ENCODE measurements at regions not wholly inside any gene's neighbourhood (a gene's known extent, or its start where the extent isn't known, plus 50 kb on each side); places are given as distances from the start of the nearest gene placed in this dataset.

GRCh38 chr14:71301611-71302010, 394.4 kb downstream of the PCNX1 start:
- 80 to 91% methylated on average over 1 to 2 of the region's 2 CpGs for WGBS, 2 donors (ENCODE audit: low coverage in 1 of 2)

GRCh38 chr14:71304690-71305089, 397.4 kb downstream of the PCNX1 start:
- Histone ChIP-seq H3K4me1 (no peaks in the 10 kb centered on the region), H3K27ac (no peak overlapping the region), H3K4me3 (no peak overlapping the region), H3K9me3 (peaks cover 0 to 3% of the 10 kb centered on the region in 2 donors), H3K36me3 (no peaks in the 10 kb centered on the region), H3K27me3 (no peaks in the 10 kb centered on the region)
- WGBS, 2 donors (ENCODE audit: low coverage in 1 of 2) = 90 to 91% methylated on average over 6 of the region's 6 CpGs
- TF ChIP-seq POLR2AphosphoS5 (IDR thresholded peaks at IDR 0.05) (no peak), EP300 (IDR thresholded peaks at IDR 0.05; ENCODE audit: low read depth) (no peak), CTCF (IDR thresholded peaks at IDR 0.05) (no peak), POLR2A (IDR thresholded peaks at IDR 0.05) (no peak)
- in situ Hi-C loops (cut with MboI; ENCODE audit: low pct_ligation_motif_present in 1 of 4, low pct_unique_long_range_greater_than_20kb in 1 of 4, low sequenced_read_pairs in 3 of 4) = loop anchor here in 2 of 4 donors (25.0 kb wide), 2 partner anchors 167 to 433 kb away; no protein-coding TSS in a partner anchor
- intact Hi-C loops (cut with DNase I; ENCODE audit: low total_unique reads) = no loop called here
- no peak for DNase-seq

More at GRCh38 chr14:71301611-71302010, 394.4 kb downstream of the PCNX1 start:
- H3K4me3 ChIP-seq = no peak overlapping the region
- no peak for DNase-seq
- in situ Hi-C loops (cut with MboI; ENCODE audit: low pct_ligation_motif_present in 1 of 4, low pct_unique_long_range_greater_than_20kb in 1 of 4, low sequenced_read_pairs in 3 of 4) (loop anchor here in 2 of 4 donors (25.0 kb wide), 2 partner anchors 164 to 436 kb away; no protein-coding TSS in a partner anchor), intact Hi-C loops (cut with DNase I; ENCODE audit: low total_unique reads) (no loop called here)
- H3K9me3 ChIP-seq = peaks cover 0 to 3% of the 10 kb centered on the region in 2 donors
- no peaks in the 10 kb centered on the region for H3K4me1 ChIP-seq
- no peak overlapping the region for H3K27ac ChIP-seq
- no peaks in the 10 kb centered on the region for H3K27me3 ChIP-seq
- no peaks in the 10 kb centered on the region for H3K36me3 ChIP-seq
- TF ChIP-seq EP300 (IDR thresholded peaks at IDR 0.05; ENCODE audit: low read depth) (no peak), POLR2A (IDR thresholded peaks at IDR 0.05) (no peak)

GRCh38 chr14:71308671-71309070, 401.4 kb downstream of the PCNX1 start:
- WGBS, 2 donors (ENCODE audit: low coverage in 1 of 2) = 94 to 100% methylated on average over 1 of the region's 1 CpG
- peaks cover 0 to 3% of the 10 kb centered on the region in 2 donors for H3K9me3 ChIP-seq
- in situ Hi-C loops (cut with MboI; ENCODE audit: low pct_ligation_motif_present in 1 of 4, low pct_unique_long_range_greater_than_20kb in 1 of 4, low sequenced_read_pairs in 3 of 4) (loop anchor here in 2 of 4 donors (25.0 kb wide), 2 partner anchors 171 to 429 kb away; no protein-coding TSS in a partner anchor), intact Hi-C loops (cut with DNase I; ENCODE audit: low total_unique reads) (no loop called here)
- no peaks in the 10 kb centered on the region for H3K36me3 ChIP-seq
- H3K27me3 ChIP-seq = no peaks in the 10 kb centered on the region
- TF ChIP-seq POLR2A (IDR thresholded peaks at IDR 0.05) (no peak), EP300 (IDR thresholded peaks at IDR 0.05; ENCODE audit: low read depth) (no peak), POLR2AphosphoS5 (IDR thresholded peaks at IDR 0.05) (no peak)
- H3K4me1 ChIP-seq = no peaks in the 10 kb centered on the region
- no peak overlapping the region for H3K4me3 ChIP-seq
- no peak overlapping the region for H3K27ac ChIP-seq
- no peak for DNase-seq

- WGBS, 2 donors (ENCODE audit: low coverage in 1 of 2) = 80 to 92% methylated on average over 1 to 2 of the region's 2 CpGs
- no peak overlapping the region for H3K4me3 ChIP-seq
- no peaks in the 10 kb centered on the region for H3K4me1 ChIP-seq
- peaks cover 0 to 3% of the 10 kb centered on the region in 2 donors for H3K9me3 ChIP-seq
- intact Hi-C loops (cut with DNase I; ENCODE audit: low total_unique reads) (no loop called here), in situ Hi-C loops (cut with MboI; ENCODE audit: low pct_ligation_motif_present in 1 of 4, low pct_unique_long_range_greater_than_20kb in 1 of 4, low sequenced_read_pairs in 3 of 4) (loop anchor here in 2 of 4 donors (25.0 kb wide), 2 partner anchors 172 to 428 kb away; no protein-coding TSS in a partner anchor)
- H3K27me3 ChIP-seq = no peaks in the 10 kb centered on the region
- no peaks in the 10 kb centered on the region for H3K36me3 ChIP-seq
- H3K27ac ChIP-seq = no peak overlapping the region
- TF ChIP-seq POLR2AphosphoS5 (IDR thresholded peaks at IDR 0.05) (no peak), CTCF (IDR thresholded peaks at IDR 0.05) (peak in 2 of 5 experiments; percentile 3 to 9)
- no peak for DNase-seq
Measured at GRCh38 chr14:71309756-71310155, 402.5 kb downstream of the PCNX1 start.

GRCh38 chr14:71311061-71311460, 403.8 kb downstream of the PCNX1 start:
- DNase-seq = no peak
- in situ Hi-C loops (cut with MboI; ENCODE audit: low pct_ligation_motif_present in 1 of 4, low pct_unique_long_range_greater_than_20kb in 1 of 4, low sequenced_read_pairs in 3 of 4) = loop anchor here in 2 of 4 donors (25.0 kb wide), 2 partner anchors 174 to 426 kb away; no protein-coding TSS in a partner anchor
- H3K9me3 ChIP-seq = no peaks in the 10 kb centered on the region

More at GRCh38 chr14:71311061-71311460, 403.8 kb downstream of the PCNX1 start:
- WGBS, 2 donors (ENCODE audit: low coverage in 1 of 2) = 91 to 94% methylated on average over 10 of the region's 10 CpGs
- Histone ChIP-seq H3K4me3 (no peak overlapping the region), H3K27ac (no peak overlapping the region), H3K27me3 (no peaks in the 10 kb centered on the region), H3K4me1 (no peaks in the 10 kb centered on the region), H3K36me3 (no peaks in the 10 kb centered on the region)
- TF ChIP-seq CTCF (IDR thresholded peaks at IDR 0.05) (no peak), POLR2AphosphoS5 (IDR thresholded peaks at IDR 0.05) (no peak), EP300 (IDR thresholded peaks at IDR 0.05; ENCODE audit: low read depth) (no peak), POLR2A (IDR thresholded peaks at IDR 0.05) (no peak)
- intact Hi-C loops (cut with DNase I; ENCODE audit: low total_unique reads) = no loop called here

Data from transverse colon (tissue), 4 donors.